ENCODE measurements at regions not wholly inside any gene's neighbourhood (a gene's known extent, or its start where the extent isn't known, plus 50 kb on each side); places are given as distances from the start of the nearest gene placed in this dataset.

- no peaks in the 10 kb centered on the region for H3K36me3 ChIP-seq
- peaks cover 0 to 42% of the 10 kb centered on the region in 2 donors for H3K4me1 ChIP-seq
- H3K27ac ChIP-seq, result no peak overlapping the region
- H3K4me3 ChIP-seq, result no peak overlapping the region
- no peaks in the 10 kb centered on the region for H3K27me3 ChIP-seq
- no peak for DNase-seq (ENCODE audit: low spot score)
- TF ChIP-seq, protein P1, sequence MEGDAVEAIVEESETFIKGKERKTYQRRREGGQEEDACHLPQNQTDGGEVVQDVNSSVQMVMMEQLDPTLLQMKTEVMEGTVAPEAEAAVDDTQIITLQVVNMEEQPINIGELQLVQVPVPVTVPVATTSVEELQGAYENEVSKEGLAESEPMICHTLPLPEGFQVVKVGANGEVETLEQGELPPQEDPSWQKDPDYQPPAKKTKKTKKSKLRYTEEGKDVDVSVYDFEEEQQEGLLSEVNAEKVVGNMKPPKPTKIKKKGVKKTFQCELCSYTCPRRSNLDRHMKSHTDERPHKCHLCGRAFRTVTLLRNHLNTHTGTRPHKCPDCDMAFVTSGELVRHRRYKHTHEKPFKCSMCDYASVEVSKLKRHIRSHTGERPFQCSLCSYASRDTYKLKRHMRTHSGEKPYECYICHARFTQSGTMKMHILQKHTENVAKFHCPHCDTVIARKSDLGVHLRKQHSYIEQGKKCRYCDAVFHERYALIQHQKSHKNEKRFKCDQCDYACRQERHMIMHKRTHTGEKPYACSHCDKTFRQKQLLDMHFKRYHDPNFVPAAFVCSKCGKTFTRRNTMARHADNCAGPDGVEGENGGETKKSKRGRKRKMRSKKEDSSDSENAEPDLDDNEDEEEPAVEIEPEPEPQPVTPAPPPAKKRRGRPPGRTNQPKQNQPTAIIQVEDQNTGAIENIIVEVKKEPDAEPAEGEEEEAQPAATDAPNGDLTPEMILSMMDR (IDR thresholded peaks at IDR 0.05), result no peak
- no peaks in the 10 kb centered on the region for H3K9me3 ChIP-seq
Measured at GRCh38 chr17:31744511-31744951, 114.5 kb downstream of the COPRS start.

DNA sequence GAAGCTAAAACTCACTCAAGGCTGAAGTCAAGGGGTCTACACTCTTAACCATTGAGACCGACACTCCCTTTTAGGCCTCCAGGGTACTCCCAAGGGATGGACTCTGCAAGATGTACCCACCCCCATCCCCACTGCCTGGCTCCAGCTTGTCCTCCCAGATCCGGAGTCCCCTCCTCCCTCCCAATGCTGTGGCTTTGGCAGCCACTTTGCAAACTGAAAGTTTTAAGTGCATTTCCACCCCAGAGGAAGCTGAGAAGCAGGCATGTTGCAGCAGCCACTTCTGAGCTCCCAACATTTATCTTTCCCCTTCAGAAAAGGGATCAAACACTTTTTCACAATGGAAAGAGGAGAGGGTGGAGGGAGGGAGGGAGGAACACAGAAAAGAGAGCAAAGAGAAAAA, 115.2 kb downstream of the COPRS start:
- Histone ChIP-seq H3K27me3 (no peaks in the 10 kb centered on the region), H3K4me1 (peaks cover 0 to 50% of the 10 kb centered on the region in 2 donors), H3K4me3 (no peak overlapping the region), H3K9me3 (no peaks in the 10 kb centered on the region), H3K27ac (no peak overlapping the region), H3K36me3 (no peaks in the 10 kb centered on the region)
- no peak for DNase-seq (ENCODE audit: low spot score)
- TF ChIP-seq, protein P1 (IDR thresholded peaks at IDR 0.05), result no peak

DNA sequence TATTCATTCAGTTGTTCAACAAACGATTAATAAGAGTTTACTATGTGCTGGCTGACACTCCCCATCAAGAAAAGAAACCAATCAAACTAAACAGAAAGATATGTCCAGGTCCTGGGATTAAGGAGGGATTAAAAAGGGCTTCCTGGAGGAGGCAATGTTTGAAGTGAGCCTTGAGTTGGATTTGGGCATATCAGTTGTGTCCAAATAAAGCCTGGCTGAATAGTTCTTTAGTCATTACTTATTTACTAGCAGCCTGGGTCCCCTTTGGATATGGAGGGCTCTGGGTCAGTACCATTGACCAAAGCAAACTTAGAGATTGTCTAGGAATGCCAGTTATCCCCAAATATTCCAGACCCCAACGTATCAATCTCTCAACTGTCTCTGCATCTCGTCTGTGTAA, 117.7 kb downstream of the COPRS start:
- H3K27ac ChIP-seq, result no peak overlapping the region
- DNase-seq (ENCODE audit: low spot score), result no peak
- no peaks in the 10 kb centered on the region for H3K27me3 ChIP-seq
- H3K36me3 ChIP-seq, result no peaks in the 10 kb centered on the region
- no peak overlapping the region for H3K4me3 ChIP-seq
- TF ChIP-seq, protein P1 (IDR thresholded peaks at IDR 0.05), result no peak
- H3K4me1 ChIP-seq, result peaks cover 0 to 59% of the 10 kb centered on the region in 2 donors
- H3K9me3 ChIP-seq, result no peaks in the 10 kb centered on the region

GRCh38 chr17:31740611-31741082, 118.4 kb downstream of the COPRS start:
- no peak for DNase-seq (ENCODE audit: low spot score)
- TF ChIP-seq, protein P1 (IDR thresholded peaks at IDR 0.05), result no peak
- no peak overlapping the region for H3K27ac ChIP-seq
- H3K4me3 ChIP-seq, result no peak overlapping the region
- peaks cover 0 to 53% of the 10 kb centered on the region in 2 donors for H3K4me1 ChIP-seq
- no peaks in the 10 kb centered on the region for H3K9me3 ChIP-seq
- no peaks in the 10 kb centered on the region for H3K36me3 ChIP-seq
- H3K27me3 ChIP-seq, result no peaks in the 10 kb centered on the region

DNA sequence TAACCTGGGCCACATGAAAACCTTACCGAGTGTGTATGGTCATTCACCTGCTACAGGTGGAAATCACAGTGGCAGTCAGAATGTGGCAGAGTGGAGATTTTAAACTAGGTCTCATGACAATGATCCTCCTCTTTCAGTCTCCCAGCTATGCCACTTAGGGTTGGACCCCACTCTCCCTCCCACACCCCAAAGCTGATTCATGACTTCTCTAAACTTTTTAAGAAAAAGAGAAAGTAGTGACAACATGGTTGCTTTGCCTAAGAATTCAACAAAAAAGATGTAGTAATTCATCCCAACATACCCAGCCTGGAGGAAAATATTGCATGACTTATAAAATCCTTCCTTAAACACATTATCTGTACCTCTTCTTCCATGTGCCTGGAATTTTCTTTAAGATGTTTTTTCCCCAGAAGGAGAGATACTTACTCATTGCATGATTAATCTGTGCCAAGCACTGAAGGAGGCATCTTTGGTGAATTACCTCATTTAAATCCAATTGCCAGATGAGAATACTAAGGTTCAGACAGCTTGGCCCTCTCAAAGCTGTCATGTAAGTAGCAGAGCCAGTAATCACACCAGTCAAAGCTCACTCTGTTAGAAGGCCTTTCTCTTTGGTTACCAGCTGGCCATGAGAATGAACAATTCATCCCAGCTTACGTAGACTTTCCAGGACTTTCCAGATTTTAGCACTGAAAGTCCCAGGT, 119.9 kb downstream of the COPRS start:
- Histone ChIP-seq H3K27ac (peak overlapping the region; percentile 23 to 52), H3K27me3 (no peaks in the 10 kb centered on the region), H3K4me3 (no peak overlapping the region), H3K36me3 (no peaks in the 10 kb centered on the region), H3K9me3 (no peaks in the 10 kb centered on the region), H3K4me1 (peaks cover 0 to 42% of the 10 kb centered on the region in 2 donors)
- no peak for DNase-seq (ENCODE audit: low spot score)
- TF ChIP-seq, protein P1 (IDR thresholded peaks at IDR 0.05), result no peak

DNA sequence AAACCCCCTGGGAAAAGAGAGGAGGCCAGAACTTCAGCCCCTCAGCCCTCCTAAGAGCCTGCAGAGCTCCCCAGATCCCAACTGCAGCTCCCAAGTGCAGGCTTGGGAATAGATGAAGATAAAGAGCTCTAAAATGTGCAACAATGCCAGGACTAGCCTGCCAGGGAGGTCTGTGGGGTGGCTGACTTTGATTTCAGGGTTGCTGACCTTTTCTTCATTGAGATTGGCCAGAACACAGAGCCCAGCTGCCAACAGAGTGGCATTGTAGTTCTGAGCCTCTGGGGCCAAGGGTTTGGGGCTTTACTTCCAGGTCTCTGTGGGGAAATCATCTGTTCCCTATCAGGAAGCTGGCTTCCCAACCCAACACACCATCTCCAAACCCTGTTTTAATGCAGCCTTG, 120.6 kb downstream of the COPRS start:
- TF ChIP-seq, protein P1 (IDR thresholded peaks at IDR 0.05), result no peak
- H3K27ac ChIP-seq, result peak overlapping the region; percentile 23 to 52
- no peaks in the 10 kb centered on the region for H3K27me3 ChIP-seq
- H3K36me3 ChIP-seq, result no peaks in the 10 kb centered on the region
- no peak overlapping the region for H3K4me3 ChIP-seq
- peaks cover 0 to 35% of the 10 kb centered on the region in 2 donors for H3K4me1 ChIP-seq
- H3K9me3 ChIP-seq, result no peaks in the 10 kb centered on the region
- DNase-seq (ENCODE audit: low spot score), result no peak
